Occipital lobe (tissue), 1 donor: ENCODE measurements at regions not wholly inside any gene's neighbourhood (a gene's known extent, or its start where the extent isn't known, plus 50 kb on each side); places are given as distances from the start of the nearest gene placed in this dataset.

Experiments used
- DNase-seq: peaks from one replicate; lab custom pipeline; 2025; lab: John Stamatoyannopoulos, UW

DNA sequence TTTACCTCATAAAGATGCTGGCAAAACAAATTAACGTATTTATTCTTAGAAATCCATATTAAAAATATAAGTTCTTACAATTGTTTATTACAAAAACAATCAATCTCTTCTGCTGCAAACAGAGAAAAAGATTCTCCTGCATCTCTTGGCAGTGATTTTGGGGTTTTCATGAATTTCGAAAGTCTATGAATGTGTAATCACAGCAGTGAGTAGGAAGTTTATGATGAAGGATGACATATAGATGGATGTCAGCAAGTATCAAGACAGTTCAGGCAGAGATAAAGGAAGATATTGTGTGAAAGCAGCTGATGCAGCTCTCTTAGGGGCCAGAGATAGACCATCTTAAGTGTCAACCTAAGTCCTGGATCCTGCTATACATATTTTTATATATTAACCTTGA lies 196.9 kb upstream of the BANK1 start:
- DNase-seq = no peak

DNA sequence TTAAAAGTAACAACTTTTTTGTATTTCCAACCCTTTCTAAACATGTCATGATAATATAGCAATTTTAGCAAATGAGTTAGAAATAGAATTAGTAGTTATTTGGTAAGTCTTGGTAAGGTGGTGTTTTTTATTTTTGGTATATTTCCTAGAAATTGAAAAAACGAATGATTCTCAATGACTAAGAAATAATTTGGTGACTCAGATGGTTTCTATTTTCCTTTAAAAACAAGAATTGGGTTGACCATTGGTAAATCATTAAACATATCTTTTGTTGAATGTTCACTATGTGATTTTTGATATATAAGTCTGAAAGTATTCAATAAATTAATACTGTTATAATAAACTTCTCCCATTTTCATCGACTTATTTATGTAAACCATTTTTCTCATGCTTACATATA lies 206.2 kb upstream of the BANK1 start:
- no peak for DNase-seq

DNA sequence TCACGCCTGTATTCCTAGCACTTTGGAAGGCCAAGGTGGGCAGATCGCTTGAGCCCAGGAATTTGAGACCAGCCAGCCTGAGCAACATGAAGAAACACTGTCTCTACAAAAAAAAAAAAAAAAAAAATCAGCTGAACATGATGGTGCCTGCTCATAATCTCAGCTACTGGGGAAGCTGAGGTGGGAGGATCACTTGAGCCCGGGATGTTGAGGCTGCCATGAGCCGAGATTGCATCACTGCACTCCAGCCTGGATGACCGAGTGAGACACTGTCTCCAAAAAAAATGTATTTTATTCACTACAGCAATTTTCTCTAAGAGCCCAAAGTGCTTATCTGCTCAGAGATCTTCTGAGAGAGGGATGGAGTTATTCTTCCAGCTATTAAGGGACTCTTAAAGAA lies 215.8 kb upstream of the PPP3CA start:
- no peak for DNase-seq

DNA sequence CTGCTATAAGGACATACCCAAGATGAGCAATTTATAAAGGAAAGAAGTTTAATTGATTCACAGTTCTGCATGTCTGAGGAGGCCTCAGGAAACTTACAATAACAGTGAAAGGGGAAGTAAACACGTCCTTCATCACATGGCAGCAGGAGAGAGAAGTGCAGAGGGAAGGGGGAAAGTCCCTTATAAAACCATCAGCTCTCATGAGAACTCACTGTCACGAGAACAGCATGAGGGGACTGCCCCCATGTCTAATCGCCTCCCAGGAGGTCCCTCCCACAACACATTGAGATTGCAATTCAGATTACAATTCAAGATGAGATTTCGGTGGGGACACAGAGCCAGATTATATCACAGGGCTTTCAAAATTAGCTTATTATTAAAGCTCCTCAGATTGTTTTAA lies 209.5 kb upstream of the PPP3CA start:
- no peak for DNase-seq

DNA sequence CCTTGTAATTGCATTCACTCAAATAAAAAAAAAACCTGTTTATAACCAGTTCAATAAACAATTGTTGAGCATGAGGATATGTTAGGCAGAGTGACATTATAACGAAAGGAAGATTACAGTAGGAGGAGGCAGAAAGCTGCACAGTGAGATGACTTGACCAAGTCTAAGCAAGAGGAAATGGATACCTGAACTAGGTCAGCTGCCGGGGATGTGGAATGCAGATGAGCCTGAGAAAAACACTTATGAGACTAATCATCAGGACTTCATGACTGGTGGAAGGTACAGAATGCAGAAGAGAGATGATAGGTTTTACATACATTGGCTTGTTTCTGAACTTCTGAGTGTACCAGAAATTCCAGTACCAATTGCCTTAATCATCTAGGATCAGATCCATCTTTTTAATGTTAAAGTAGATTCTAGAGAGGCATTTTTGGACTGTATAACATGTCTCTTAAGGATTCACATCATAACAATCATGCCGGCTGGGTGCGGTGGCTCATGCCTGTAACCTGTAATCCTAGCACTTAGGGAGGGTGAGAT lies 208.1 kb upstream of the PPP3CA start:
- DNase-seq = no peak

DNA sequence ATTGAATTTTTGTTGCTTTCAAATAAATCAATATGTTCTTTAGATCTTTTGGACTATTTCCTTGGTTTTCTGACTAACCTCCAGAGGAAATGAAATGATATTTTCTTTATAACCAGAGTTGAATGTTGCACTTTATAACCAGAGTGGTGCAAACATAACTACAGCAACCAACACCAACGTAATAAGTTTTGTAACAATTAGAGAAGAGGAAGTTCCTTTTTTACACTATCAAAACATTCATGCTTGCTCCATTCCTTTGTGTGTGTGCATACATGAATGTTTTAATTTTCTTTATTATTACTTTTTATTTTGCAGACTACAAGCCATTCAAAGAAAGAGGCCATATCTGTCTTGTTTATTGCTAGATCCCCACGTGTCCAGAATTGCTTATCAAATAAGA lies 193.0 kb upstream of the PPP3CA start:
- DNase-seq = no peak

DNA sequence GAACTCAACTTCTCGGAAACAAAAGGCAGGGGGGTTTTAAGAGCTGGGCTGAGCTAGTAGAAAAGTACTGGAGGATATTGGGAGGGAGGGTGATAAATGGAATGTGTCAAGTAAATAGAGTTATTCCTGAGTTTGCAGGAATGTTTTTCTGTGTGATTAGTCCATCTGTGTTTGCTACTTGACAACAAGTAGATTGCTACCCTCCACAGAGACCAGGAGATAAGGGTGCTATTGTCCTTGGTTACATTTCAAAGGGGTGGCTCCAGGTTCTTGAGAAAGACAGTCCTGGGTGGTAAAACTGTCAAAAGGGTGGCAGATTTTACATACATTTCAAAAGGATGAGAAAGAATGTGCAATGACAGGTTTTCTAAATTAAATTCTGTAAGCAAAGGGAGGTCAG lies 181.2 kb upstream of the PPP3CA start:
- DNase-seq = no peak

DNA sequence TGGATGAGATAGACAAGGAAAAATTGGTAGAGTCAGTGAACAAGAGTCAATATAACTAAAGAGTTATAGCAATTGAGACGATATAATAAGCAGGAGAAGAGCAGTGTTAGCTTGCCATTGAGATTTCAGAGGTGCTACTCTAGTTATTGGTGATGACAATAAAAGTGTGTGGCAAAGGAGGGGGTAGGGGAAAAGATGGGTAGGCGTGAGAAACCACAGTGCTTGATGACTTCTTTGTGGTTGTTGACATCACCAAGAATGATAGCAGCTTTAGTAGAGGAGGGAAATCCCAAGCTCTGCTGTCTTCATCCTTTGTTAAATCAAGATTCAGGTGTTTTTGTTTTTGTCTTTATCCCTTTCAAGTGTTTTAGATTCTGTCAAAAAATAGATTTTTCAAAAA lies 179.9 kb upstream of the PPP3CA start:
- no peak for DNase-seq

DNA sequence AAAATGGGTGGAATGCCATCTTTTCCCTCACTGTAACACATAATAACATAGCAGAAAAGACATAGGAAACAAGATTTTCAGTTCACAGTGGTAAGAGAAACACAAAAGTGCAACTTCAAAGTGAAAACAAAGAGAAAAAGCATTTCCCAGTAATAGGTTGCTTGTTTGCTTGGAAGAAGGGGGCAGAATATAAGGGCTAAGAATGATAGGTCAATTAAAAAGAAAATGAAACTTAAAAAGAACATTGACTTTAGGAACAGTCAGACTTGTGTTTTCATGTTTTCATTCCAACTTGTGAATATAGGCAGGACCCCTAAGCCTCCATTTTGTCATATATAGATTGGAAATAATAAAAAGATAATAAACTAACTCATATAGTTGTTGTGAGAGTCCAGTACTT lies 168.2 kb upstream of the PPP3CA start:
- no peak for DNase-seq

DNA sequence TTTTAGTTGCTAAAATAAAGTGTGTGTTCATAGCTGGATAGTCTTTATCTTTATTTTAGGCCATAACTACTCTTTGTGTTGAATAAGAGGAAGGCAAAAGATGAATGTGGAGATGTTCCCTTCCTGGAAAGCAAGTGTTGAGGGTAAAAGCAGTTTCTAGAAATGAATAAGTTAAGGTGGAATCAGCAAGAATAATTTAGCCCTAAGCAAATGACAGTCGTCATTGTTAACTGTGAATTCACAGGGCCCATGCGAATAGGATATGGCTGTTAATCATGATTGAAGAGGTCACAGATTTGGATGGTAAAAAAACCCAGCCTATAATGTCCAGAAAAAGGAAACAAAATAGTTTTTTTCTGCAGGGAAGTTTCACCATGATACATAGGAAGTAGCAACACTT lies 167.8 kb upstream of the PPP3CA start:
- no peak for DNase-seq

DNA sequence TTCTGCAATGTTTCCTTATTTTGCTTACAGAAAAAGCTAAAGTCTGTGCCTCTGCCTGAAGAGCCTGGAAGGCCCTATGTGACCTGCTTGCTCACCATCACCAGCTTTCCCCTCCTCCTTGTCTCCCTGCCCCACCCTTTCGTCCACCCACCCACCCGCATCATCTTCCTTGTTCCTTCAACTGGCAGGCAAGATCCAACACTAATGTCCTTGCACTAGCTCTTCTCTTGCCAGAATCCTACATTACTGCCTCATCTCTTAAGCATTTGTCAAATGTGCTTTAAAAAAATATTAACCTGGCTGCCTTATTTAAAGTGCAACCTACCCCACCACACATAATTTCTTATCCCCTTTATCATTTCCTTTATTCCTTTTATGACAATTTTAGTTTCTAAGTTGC lies 165.1 kb upstream of the PPP3CA start:
- no peak for DNase-seq

DNA sequence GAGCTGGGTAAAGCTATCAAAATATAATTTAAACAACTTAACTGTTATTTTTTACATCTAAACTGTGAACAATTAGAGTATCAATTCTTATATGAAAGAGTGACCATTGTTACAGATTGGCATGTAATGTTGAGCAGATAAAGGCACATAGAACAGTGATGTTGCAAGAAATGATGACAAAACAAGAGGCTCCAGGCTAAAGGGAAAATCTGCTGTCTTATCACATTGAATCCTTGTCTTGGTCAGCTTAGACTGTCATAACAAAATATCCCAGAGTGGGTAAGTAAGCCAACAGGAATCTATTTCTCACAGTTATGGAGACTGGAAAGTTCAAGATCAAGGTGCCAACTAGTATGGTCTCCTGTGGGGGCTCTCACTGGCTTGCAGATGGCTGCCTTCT lies 154.1 kb upstream of the PPP3CA start:
- DNase-seq = no peak

DNA sequence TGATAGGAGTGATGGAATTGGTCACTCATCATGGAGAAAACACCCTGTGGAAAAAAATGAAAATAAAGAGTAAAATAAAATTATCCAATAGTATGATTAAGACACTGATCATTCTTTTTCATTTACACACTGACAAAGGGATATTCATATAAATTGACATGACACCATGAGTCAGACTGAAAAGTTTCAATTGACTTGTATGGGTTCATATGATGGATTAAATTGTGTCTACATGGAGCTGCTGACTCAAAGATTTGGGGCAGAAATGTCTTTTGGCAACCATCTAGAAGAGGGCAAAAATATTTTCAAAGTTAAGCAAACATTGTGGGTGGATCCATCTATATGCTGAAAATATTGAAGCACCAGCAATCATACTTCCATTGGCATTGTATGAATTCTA lies 153.4 kb upstream of the PPP3CA start:
- DNase-seq = no peak

DNA sequence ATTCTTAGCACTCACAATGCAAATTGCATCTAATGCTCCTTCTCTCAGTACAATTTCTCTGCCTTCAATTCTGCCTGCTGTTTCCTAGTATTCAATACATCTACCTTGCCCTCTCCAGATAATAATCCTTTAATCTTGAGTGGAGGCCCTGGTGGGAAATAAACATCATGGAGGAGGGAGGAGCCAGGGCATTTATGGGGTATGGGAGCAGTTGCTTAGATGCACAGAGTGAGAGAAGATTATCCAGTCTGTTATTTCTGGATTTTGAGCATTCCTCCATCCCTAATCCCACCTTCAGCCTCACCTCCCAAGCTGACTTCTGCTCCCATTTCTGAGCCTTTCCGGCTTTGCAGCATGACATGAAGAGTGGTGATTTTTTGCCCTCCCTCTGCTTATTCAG lies 127.9 kb upstream of the PPP3CA start:
- no peak for DNase-seq

DNA sequence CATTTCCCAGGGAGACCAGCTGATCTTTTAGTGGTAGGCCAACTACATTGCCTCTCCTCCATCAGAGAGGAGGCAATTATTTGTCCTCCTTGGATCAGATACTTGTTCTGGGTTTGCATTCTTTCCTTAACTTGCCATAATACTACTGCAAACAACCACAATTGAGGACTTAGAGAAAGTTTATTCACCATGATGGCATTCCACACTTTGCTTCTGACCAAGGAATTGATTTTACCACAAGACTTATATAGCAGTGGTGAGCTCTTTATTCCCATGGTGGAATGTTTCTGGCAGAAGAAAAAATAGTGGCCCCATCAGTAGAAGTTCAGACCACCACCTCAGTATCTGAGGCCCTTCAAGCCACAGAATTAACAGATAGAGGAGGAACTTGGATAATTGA lies 123.9 kb upstream of the PPP3CA start:
- no peak for DNase-seq

DNA sequence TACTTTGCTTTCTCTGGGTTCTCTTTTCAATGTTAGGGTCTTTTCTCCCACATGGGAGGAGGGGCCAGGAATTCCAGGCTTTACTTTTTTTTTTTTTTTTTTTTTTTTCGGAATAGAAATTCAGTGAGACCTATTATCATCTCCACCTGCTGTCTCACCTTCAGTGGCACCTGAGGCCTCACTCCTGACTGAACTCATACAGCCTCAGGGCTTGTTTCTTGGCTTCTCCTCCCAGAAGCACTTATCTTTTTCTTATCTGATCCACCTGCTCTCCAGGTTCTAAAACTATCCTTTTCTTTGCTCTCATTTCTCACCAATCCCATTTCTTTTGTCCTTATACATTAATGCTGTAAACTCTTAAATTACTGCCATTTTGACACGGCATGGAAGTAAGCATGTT lies 117.3 kb upstream of the PPP3CA start:
- no peak for DNase-seq

DNA sequence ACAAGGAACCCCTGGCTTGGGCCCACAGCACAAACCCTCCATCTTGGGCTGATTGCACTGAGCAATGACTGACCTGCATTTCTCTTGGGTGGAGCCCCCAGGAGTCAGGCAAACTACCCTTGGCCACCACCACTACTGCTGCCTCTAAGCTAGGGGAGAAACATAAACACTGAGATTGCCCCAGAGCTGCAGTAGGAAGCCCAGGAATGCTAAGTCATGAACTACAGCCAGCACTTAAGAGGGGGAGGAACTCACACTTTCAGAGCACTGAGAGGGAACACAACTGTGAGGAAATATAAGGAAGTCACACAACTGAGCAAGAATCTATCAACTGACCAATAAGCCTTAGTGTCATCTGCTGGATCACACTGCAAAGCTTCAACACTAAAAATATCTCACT lies 111.6 kb upstream of the PPP3CA start:
- no peak for DNase-seq

DNA sequence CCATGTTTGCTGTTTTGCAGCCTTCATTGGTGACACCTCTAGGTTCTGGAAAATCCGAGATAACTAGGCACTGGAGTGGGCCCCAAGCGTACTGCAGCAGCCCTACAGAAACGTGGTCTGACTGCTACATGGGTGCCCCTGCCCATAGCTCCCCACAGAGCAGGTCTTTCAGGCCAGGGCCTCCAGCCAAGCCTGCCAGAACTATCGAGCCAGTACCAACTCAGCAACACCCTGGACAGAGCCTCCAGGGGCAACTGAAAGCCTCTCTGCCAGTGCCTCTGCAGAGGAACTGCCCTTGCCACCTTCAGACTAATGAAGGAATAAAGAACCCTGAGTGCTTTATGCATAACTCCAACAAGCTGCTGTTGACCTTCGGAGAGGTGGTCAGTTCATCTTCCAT lies 111.1 kb upstream of the PPP3CA start:
- DNase-seq = no peak

DNA sequence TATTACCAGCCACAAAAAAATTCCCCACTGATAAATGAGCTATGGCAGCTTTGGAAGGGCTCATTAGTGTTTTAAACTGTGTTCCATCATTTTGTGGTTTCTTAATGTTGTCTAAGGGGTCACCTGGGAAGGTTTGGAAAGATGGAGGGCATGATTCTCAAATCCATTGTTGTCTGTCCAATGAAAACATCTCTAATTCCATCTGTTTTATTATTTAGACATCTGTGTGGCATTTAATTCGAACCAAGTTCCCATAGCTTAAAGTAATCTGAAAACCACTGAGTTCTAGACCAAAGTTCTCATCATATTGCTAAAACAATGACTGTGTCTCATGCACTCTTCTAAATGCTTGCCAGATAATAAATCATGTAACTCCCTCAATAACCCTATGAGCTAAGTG lies 103.8 kb upstream of the PPP3CA start:
- no peak for DNase-seq

DNA sequence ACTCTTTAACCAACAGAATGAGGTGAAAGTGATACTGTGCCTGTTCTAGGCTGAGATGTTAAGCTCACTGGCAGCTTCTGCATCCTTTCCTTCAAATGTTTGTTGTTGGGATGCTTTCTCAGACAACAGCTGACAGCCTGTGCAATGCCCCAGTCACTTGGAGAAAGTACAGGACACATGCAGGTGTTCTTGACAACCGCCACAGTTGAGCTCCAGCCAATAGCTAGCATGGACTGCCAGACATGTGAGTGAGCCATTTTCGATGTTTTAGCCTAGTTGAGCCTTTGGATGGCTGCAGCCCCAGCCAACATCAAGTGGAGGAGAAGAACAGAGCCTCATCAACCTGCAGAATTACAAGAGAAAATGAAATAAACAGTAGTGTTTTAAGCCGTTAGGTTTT lies 94.1 kb upstream of the PPP3CA start:
- DNase-seq = no peak

DNA sequence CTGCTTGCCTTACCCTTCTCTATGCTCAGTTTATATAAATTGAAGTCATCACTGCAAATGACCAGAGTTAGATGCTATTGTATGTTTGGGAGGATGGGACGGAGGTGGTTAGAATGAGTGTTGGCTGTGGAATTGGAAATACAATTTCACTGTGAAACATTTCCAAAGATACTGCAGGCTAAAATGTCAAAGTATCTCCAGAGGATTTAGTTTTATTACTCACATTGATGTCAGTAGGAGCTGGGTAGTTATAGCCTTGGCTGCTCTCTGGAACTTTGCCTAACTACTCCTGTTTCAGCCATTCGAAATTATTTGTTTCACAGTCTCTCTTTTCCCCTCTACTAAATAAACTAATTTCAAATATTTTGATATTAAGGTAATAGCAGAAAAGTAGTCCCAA lies 92.6 kb upstream of the PPP3CA start:
- no peak for DNase-seq

DNA sequence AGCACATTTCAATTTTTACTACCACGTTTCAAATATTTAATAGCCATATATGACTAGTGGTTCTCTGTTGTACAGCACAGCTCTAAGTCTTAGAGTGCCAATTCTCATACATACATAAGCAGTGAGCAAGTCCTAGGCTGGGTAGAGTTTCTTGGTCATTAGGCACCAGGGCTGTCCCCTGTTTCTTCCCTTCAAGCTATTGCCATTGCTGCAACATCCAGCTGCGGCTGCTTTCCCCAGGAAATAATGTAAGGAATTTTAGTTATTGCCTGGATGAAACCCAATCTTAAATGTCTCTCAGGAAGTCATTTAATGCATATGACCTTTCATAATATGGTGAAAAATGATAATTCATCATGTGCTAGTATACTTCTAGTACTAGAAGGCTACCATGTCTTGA lies 74.1 kb upstream of the PPP3CA start:
- DNase-seq = no peak

DNA sequence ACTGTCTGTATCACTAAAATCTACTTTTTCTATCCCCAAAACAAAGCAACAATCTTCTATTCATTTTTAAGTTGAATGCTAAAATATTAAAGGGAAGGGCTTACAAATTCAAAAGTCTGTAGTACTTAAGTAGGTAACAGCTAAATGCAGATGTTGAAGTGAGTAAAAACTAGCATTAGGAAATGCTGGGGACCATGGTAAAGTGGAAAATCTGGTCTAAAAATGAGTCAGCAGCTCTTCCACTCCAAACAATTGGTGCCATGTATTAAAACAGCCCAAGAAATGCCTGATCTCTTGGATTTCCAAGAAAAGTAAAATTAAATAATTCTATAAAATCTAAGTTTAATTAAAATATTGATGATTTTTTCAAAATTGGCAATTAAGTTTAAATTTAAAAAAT lies 73.3 kb upstream of the PPP3CA start:
- DNase-seq = no peak

DNA sequence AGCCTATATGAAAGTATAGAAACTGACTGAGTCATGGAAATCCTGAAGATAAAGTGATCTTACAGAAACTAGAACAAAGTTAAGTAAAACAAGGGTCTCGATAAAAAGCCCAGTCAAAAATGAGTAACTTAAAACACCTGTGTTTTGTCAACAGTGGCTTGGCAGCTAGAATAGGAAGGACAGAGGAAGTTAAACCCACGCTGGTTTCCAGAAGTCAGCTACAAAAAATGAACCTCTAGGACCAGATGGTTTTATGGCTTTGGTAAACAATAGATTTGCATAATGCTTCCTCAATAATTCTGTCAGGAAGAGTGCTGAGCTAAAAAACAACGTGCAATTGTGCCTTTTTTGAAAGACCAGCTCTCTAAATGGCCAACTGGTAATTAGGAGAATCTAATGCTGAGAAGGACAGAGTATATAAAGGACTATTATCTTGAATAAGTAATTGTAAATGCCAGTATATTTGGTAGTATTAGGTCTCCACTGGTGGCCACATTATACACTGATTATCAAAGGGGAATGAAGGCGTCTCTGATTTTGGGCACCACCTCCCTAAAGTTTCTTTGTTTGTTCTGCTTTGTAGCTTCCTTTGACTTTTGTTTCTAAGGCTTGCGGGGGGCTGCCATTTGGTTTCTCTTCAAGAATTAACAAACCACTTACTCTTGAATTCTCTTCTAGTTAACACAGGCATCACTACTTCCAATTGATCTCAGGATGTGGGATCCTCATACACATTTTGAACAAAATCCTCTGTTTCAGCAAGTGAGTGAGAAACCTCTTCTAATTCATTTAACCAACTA lies 72.2 kb upstream of the PPP3CA start:
- no peak for DNase-seq
